ENCODE measurements at regions not wholly inside any gene's neighbourhood (a gene's known extent, or its start where the extent isn't known, plus 50 kb on each side); places are given as distances from the start of the nearest gene placed in this dataset.

DNA sequence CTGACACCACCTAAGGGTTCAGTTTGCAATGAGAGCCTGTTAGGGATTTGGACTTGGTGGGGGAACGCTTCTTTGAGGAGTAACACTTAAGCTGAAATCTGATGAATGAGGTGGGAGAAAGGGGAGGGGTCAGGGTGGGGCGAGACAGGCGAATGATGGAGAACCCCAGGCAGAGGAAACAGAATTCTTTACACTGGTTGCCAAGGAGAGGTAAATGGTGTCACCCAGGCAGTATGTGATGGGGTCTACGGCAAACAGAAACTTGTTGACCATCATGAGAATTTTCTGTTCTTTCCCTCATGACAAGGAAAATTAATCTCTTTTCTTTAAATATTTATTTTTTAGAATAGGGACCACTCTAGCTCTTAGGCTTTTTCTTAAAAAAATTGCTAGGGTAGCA is 157.2 kb upstream of the MITF start:
- Mint-ChIP-seq H3K4me1 (ENCODE audit: low read depth) (no peaks in the 10 kb centered on the region), H3K4me3 (ENCODE audit: low read depth) (no peak overlapping the region), H3K27me3 (ENCODE audit: low read depth) (no peaks in the 10 kb centered on the region), H3K9me3 (peaks cover 12% of the 10 kb centered on the region), H3K27ac (no peak overlapping the region), H3K36me3 (ENCODE audit: low read depth) (no peaks in the 10 kb centered on the region)
- DNase-seq (ENCODE audit: low spot score), result no peak
- intact Hi-C loops (cut with micrococcal nuclease), result no loop called here

DNA sequence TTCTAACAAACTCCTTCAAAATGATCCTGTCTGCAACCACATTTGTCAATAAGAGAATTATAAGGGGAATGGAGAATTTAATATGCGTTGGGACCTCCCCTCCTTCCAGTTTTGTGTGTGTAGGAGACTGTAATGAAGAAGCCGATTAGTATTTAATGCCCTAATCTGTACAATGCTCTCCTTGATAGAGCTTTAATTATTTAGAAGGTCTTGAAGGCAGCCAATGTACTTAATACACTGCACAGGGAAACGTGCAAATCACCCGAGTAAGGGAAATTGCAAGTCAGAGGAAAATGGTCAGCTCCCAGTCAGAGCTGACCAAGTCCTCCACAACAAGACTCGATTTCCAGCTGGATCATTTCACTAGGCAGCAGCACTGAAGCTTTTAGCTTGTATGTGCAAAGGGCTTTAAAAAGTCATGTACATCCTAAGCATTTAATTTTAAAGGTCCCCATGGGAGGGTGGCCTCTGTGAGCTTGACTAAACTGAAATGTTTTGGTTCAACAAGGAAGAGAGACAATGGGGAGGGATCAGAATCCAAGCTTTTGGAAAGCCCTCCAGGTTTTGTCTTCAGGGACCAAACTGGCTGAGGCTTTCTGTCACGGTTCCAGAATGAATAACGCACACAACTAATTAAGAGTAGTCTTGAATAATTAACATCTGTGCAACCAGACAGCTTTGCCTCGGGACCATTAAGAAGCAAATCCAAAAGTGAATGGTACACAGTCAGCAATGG is 159.8 kb upstream of the MITF start:
- intact Hi-C loops (cut with micrococcal nuclease), result no loop called here
- no peak for DNase-seq (ENCODE audit: low spot score)
- H3K27me3 Mint-ChIP-seq (ENCODE audit: low read depth), result no peaks in the 10 kb centered on the region
- no peak overlapping the region for H3K4me3 Mint-ChIP-seq (ENCODE audit: low read depth)
- no peaks in the 10 kb centered on the region for H3K9me3 Mint-ChIP-seq
- H3K4me1 Mint-ChIP-seq (ENCODE audit: low read depth), result no peaks in the 10 kb centered on the region
- H3K36me3 Mint-ChIP-seq (ENCODE audit: low read depth), result no peaks in the 10 kb centered on the region
- no peak overlapping the region for H3K27ac Mint-ChIP-seq

DNA sequence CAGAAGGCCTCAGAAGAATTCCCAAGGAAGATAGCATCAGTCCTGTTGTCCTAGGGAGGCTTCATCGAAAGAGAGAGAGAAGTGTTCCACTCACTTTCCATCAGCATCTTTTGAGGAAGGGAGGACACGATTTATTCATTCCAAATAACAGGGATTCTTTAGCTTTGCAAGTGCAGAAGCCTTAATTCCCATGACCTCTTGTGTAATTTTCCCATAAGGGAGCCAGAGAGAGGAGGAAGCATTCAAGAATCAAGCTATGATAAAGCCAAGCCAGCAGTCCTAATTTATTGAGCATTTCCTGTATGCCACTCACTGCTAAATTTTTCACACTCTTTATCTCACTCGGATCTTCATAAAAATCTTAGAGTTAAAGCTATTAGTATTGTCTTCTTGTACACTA is 169.7 kb upstream of the MITF start:
- intact Hi-C loops (cut with micrococcal nuclease), result no loop called here
- Mint-ChIP-seq H3K36me3 (ENCODE audit: low read depth) (no peaks in the 10 kb centered on the region), H3K9me3 (no peaks in the 10 kb centered on the region), H3K27ac (no peak overlapping the region), H3K4me1 (ENCODE audit: low read depth) (no peaks in the 10 kb centered on the region), H3K27me3 (ENCODE audit: low read depth) (no peaks in the 10 kb centered on the region), H3K4me3 (ENCODE audit: low read depth) (no peak overlapping the region)
- DNase-seq (ENCODE audit: low spot score), result no peak

DNA sequence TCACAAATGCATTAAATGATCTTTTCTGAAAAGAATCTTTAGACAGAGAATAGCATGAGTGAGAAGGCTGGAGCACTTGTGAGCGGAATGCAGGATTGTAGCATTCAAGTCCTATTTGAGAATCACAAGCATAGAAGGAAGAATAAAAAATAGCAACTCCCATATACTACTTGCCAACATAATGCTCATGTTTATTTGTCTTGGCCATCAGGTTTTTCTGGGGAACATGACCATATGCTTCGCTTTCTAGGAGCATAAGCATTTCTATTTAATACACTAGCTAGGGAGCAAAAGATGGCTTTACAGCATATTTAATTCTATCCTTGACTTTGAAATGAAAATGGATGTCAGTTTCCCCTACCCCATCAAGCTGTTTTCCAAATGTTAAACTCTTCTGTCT is 170.3 kb upstream of the MITF start:
- H3K4me1 Mint-ChIP-seq (ENCODE audit: low read depth), result no peaks in the 10 kb centered on the region
- H3K27ac Mint-ChIP-seq, result no peak overlapping the region
- no peaks in the 10 kb centered on the region for H3K36me3 Mint-ChIP-seq (ENCODE audit: low read depth)
- intact Hi-C loops (cut with micrococcal nuclease), result no loop called here
- DNase-seq (ENCODE audit: low spot score), result no peak
- H3K9me3 Mint-ChIP-seq, result no peaks in the 10 kb centered on the region
- no peaks in the 10 kb centered on the region for H3K27me3 Mint-ChIP-seq (ENCODE audit: low read depth)
- no peak overlapping the region for H3K4me3 Mint-ChIP-seq (ENCODE audit: low read depth)

DNA sequence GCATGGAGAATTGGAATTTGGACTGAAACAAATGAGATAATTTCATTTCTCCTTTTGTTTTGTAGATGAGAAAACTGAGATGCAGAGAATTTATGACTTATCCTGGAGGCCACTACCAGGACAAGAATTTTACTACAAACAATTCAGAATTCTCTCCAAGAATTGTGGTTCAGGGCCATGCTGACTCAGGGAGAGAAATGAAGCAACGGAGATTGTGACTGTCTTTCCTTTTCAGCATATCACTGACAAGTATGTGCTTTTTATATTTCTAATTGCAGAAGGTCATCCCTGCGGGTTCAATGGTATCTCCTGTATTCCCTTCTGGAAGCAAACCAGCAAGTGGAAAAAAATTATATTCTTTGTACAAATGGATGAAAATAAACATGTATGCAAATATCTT is 170.8 kb upstream of the MITF start:
- intact Hi-C loops (cut with micrococcal nuclease), result no loop called here
- H3K36me3 Mint-ChIP-seq (ENCODE audit: low read depth), result no peaks in the 10 kb centered on the region
- no peaks in the 10 kb centered on the region for H3K9me3 Mint-ChIP-seq
- no peak overlapping the region for H3K4me3 Mint-ChIP-seq (ENCODE audit: low read depth)
- no peaks in the 10 kb centered on the region for H3K4me1 Mint-ChIP-seq (ENCODE audit: low read depth)
- DNase-seq (ENCODE audit: low spot score), result no peak
- H3K27me3 Mint-ChIP-seq (ENCODE audit: low read depth), result no peaks in the 10 kb centered on the region
- no peak overlapping the region for H3K27ac Mint-ChIP-seq

DNA sequence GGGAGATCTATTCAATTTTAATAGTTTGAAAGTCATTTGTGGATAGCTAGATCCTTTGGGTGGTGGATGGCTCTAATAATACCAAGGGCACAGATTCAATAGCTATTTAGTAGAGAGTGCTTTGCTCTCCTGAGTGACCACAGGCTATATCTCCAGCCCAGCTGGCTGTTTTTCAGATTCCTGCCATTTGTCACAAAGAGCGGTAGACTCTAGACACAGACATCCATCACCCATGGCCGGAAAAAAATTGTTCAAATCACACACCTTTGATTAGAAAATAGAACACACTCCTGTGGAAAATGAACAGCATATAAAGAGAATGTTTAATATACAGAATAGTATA is 171.6 kb upstream of the MITF start:
- no peaks in the 10 kb centered on the region for H3K27me3 Mint-ChIP-seq (ENCODE audit: low read depth)
- H3K4me1 Mint-ChIP-seq (ENCODE audit: low read depth), result no peaks in the 10 kb centered on the region
- intact Hi-C loops (cut with micrococcal nuclease), result no loop called here
- H3K27ac Mint-ChIP-seq, result no peak overlapping the region
- no peak overlapping the region for H3K4me3 Mint-ChIP-seq (ENCODE audit: low read depth)
- no peaks in the 10 kb centered on the region for H3K36me3 Mint-ChIP-seq (ENCODE audit: low read depth)
- DNase-seq (ENCODE audit: low spot score), result no peak
- no peaks in the 10 kb centered on the region for H3K9me3 Mint-ChIP-seq

DNA sequence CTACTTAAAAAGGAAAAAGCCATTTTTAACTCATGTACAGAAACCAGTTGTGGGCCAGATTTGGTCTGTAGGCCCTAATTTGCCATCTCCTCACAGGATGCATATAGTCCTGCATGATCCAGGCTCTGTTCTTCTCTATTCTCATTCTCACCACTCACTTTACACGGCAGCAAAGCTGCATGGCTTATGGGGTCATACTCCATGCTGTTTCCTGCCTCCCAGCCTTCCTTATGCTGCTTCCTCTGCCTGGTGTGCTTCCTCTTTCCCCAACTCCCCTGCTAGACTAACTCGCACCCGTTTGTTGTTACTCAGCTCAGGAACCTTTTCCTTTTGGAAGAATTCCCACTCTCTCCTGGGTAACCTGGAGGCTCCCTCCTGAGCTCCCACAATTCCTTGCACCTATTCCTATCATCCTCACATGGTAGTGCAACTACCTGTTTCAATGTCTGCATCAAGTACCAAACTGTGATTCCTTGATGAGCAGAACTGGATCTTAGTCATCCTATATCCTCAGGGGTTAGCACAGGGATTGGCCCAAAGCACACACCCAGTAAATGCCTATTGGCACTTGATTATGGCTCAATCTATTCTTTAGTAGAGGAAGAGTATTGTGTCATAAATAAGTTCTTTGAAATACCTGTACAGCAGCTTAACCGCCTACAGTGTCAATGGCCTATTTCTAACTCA is 172.1 kb upstream of the MITF start:
- Mint-ChIP-seq H3K27ac (no peak overlapping the region), H3K27me3 (ENCODE audit: low read depth) (no peaks in the 10 kb centered on the region), H3K4me3 (ENCODE audit: low read depth) (no peak overlapping the region), H3K9me3 (no peaks in the 10 kb centered on the region), H3K4me1 (ENCODE audit: low read depth) (no peaks in the 10 kb centered on the region), H3K36me3 (ENCODE audit: low read depth) (no peaks in the 10 kb centered on the region)
- intact Hi-C loops (cut with micrococcal nuclease), result no loop called here
- no peak for DNase-seq (ENCODE audit: low spot score)

DNA sequence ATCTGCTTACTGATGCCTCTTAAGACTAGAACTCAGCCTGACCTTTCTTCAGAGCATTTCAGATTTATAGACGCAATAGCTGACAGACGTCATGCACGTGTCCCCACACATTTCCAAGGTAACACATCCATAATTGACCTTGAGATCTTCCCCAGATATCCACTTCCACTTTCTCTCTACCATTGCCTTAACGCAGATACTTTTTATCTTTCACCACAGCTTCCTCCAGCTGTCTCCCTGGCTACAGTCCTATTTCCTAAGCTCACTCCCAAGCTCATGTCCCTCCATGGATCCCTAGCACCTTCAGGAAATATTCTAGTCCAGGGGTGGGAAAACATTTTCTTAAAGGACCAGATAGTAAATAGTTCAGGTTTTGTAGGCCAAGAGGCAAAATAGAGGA is 173.0 kb upstream of the MITF start:
- intact Hi-C loops (cut with micrococcal nuclease), result no loop called here
- no peak overlapping the region for H3K27ac Mint-ChIP-seq
- no peaks in the 10 kb centered on the region for H3K9me3 Mint-ChIP-seq
- no peaks in the 10 kb centered on the region for H3K36me3 Mint-ChIP-seq (ENCODE audit: low read depth)
- DNase-seq (ENCODE audit: low spot score), result no peak
- H3K27me3 Mint-ChIP-seq (ENCODE audit: low read depth), result no peaks in the 10 kb centered on the region
- H3K4me1 Mint-ChIP-seq (ENCODE audit: low read depth), result no peaks in the 10 kb centered on the region
- H3K4me3 Mint-ChIP-seq (ENCODE audit: low read depth), result no peak overlapping the region

DNA sequence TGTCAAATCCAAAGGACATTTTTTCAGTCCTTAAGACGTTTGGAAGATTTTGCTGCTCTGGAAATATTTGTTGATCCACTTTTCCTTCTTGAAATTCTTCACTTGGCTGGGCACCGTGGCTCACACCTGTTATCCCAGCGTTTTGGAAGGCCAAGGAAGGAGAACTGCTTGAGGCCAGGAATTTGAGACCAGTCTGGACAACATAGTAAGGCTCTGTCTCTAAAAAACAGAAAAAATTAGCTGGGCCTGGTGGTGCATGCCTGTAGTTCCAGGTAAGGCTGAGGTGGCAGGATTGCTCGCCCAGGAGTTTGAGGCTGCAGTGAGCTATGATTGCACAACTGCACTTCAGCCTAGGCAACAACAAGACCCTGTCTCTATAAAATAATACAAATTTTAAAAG is 173.9 kb upstream of the MITF start:
- intact Hi-C loops (cut with micrococcal nuclease), result no loop called here
- no peaks in the 10 kb centered on the region for H3K27me3 Mint-ChIP-seq (ENCODE audit: low read depth)

DNA sequence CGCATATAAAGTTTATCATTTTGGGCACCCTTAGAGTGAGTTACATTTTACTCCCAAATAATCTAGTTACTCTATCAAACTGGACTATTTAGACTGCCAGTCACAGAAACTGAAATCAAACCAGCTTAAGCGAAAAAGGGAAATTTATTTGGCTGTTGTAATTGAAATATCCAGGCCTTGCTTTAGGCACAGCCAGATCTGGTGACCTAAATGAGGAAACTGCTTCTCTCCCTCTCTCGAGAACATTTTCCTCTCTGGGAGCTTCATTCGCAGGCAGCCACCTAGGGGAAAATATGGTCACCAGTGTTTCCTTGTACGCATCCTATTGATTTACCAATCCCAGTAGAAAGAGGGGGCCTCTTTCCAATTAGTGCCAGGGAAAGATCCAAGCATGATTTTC is 175.3 kb upstream of the MITF start:
- no peaks in the 10 kb centered on the region for H3K27me3 Mint-ChIP-seq (ENCODE audit: low read depth)
- no peaks in the 10 kb centered on the region for H3K36me3 Mint-ChIP-seq (ENCODE audit: low read depth)
- no peak for DNase-seq (ENCODE audit: low spot score)

More for the DNA sequence above, 173.9 kb upstream of the MITF start:
- H3K4me1 Mint-ChIP-seq (ENCODE audit: low read depth), result no peaks in the 10 kb centered on the region
- H3K27ac Mint-ChIP-seq, result no peak overlapping the region
- no peaks in the 10 kb centered on the region for H3K9me3 Mint-ChIP-seq
- no peak for DNase-seq (ENCODE audit: low spot score)
- no peak overlapping the region for H3K4me3 Mint-ChIP-seq (ENCODE audit: low read depth)
- H3K36me3 Mint-ChIP-seq (ENCODE audit: low read depth), result no peaks in the 10 kb centered on the region

DNA sequence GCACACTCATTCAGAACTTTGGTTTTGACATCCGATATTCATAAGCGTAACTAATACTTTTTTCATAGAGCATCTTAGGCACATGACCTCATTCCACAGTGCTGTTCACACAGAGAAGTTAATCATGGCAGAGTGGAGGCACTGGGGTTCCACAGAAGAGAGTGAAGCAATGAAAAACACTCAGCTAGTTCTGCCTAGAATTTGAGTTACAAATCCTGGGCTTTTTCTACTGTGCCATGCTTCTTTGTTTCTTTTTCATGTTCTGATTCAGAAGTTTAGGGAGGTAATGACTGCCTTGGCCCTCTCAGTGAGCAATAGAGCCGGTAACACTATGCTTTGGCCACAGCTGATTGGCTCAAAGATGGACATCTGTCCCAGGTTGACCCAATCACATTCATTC is 176.1 kb upstream of the MITF start:
- intact Hi-C loops (cut with micrococcal nuclease), result no loop called here
- Mint-ChIP-seq H3K4me3 (ENCODE audit: low read depth) (no peak overlapping the region), H3K27me3 (ENCODE audit: low read depth) (no peaks in the 10 kb centered on the region), H3K27ac (no peak overlapping the region), H3K9me3 (no peaks in the 10 kb centered on the region), H3K36me3 (ENCODE audit: low read depth) (no peaks in the 10 kb centered on the region), H3K4me1 (ENCODE audit: low read depth) (no peaks in the 10 kb centered on the region)
- no peak for DNase-seq (ENCODE audit: low spot score)

More for the DNA sequence above, 175.3 kb upstream of the MITF start:
- Mint-ChIP-seq H3K4me3 (ENCODE audit: low read depth) (no peak overlapping the region), H3K27ac (no peak overlapping the region), H3K4me1 (ENCODE audit: low read depth) (no peaks in the 10 kb centered on the region), H3K9me3 (no peaks in the 10 kb centered on the region)
- intact Hi-C loops (cut with micrococcal nuclease), result no loop called here

DNA sequence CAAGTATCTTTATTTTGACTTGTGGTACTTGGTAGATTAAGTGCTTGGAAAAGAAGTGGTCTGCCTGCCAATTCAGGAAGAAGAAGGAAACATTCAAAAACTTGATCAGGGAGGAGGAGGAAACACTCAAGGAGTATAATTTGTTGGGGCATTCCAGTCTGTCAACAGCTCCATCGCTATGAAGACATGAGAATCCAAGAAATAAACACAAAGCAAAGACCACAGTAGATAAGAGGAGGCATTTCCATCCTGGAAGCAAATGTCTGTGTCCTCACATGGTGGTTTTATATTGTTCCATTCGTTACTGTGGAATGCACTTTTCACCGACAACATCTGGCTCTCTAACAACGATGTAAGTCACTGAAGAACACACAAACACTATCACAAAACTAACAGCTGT is 176.1 kb upstream of the FRMD4B start:
- intact Hi-C loops (cut with micrococcal nuclease), result no loop called here

DNA sequence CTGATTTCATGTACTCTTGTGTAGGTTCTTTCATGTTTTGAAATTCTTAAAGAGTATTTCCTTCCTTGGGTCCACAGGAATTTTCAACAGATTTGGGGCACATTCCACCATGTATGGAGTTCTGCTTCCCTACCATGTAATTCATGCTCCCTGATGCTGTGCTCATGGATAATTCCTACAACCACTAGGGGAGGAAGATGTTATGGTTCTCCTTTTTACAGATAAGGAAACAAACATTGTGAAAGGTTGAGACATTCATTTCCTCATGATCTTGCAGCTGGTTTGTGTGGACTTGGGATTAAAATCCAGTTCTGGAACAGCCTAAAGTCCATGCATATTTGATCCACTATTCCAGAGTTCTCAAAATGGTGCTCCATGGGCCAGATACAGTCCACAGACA is 174.9 kb upstream of the FRMD4B start:
- Mint-ChIP-seq H3K9me3 (no peaks in the 10 kb centered on the region), H3K27ac (no peak overlapping the region), H3K4me3 (ENCODE audit: low read depth) (no peak overlapping the region), H3K27me3 (ENCODE audit: low read depth) (no peaks in the 10 kb centered on the region), H3K36me3 (ENCODE audit: low read depth) (no peaks in the 10 kb centered on the region), H3K4me1 (ENCODE audit: low read depth) (no peaks in the 10 kb centered on the region)
- no peak for DNase-seq (ENCODE audit: low spot score)
- intact Hi-C loops (cut with micrococcal nuclease), result no loop called here

More for the DNA sequence above, 176.1 kb upstream of the FRMD4B start:
- no peaks in the 10 kb centered on the region for H3K9me3 Mint-ChIP-seq
- H3K36me3 Mint-ChIP-seq (ENCODE audit: low read depth), result no peaks in the 10 kb centered on the region
- no peaks in the 10 kb centered on the region for H3K27me3 Mint-ChIP-seq (ENCODE audit: low read depth)
- H3K4me3 Mint-ChIP-seq (ENCODE audit: low read depth), result no peak overlapping the region
- no peaks in the 10 kb centered on the region for H3K4me1 Mint-ChIP-seq (ENCODE audit: low read depth)
- H3K27ac Mint-ChIP-seq, result no peak overlapping the region
- no peak for DNase-seq (ENCODE audit: low spot score)
